Astrocyte (in vitro differentiated cells and primary cell): ENCODE measurements at regions not wholly inside any gene's neighbourhood (a gene's known extent, or its start where the extent isn't known, plus 50 kb on each side); places are given as distances from the start of the nearest gene placed in this dataset.
"Not testable (repeated sequence)": the region's sequence is repeated elsewhere in the genome, so short reads cannot be mapped to it uniquely, and the experiment has no call there.

Experiments used
- DNase-seq: peaks from one replicate; pipeline ENCODE4 v3.0.0-alpha.2; 2010; ENCODE audit warnings: low read depth
- FAIRE-seq: peaks from 2 replicates; lab custom pipeline; 2011; peaks lifted over from hg19 to GRCh38; lab: Jason Lieb, UNC
- H2AFZ ChIP-seq: 2 replicates; pipeline ENCODE4 v1.6.0; 2012; ENCODE audit warnings: low read depth, low read length, inconsistent platforms
- H3K27ac ChIP-seq: 2 replicates; pipeline ENCODE4 v1.5.1; 2011; ENCODE audit warnings: low read depth, low read length, inconsistent platforms
- H3K27me3 ChIP-seq: 2 replicates; pipeline ENCODE4 v1.6.0; 2011; ENCODE audit warnings: low read length, inconsistent platforms; ENCODE audit not compliant: insufficient read depth
- H3K36me3 ChIP-seq: 2 replicates; pipeline ENCODE4 v1.5.1; 2011; ENCODE audit warnings: low read length, inconsistent platforms; ENCODE audit not compliant: insufficient read depth
- H3K4me1 ChIP-seq: 2 replicates; pipeline ENCODE4 v1.5.1; 2011; ENCODE audit warnings: low read length, inconsistent platforms; ENCODE audit not compliant: insufficient read depth
- H3K4me2 ChIP-seq: 2 replicates; pipeline ENCODE4 v1.6.0; 2012; ENCODE audit warnings: low read length, inconsistent platforms
- H3K4me3 ChIP-seq: 2 replicates; pipeline ENCODE4 v1.5.1; 2011; ENCODE audit warnings: low read depth, mild to moderate bottlenecking, low read length, inconsistent platforms; ENCODE audit not compliant: insufficient read depth
- H3K79me2 ChIP-seq: 2 replicates; pipeline ENCODE4 v1.6.0; 2012; ENCODE audit warnings: mild to moderate bottlenecking, low read length, inconsistent platforms; ENCODE audit not compliant: insufficient read depth
- H3K9ac ChIP-seq: 2 replicates; pipeline ENCODE4 v1.6.0; 2012; ENCODE audit warnings: mild to moderate bottlenecking, low read length, inconsistent platforms
- H3K9me3 ChIP-seq: 2 replicates; pipeline ENCODE4 v1.5.1; 2012; ENCODE audit warnings: low read depth, mild to moderate bottlenecking, low read length, inconsistent platforms; ENCODE audit not compliant: insufficient read depth
- H4K20me1 ChIP-seq: 2 replicates; pipeline ENCODE4 v1.6.0; 2012; ENCODE audit warnings: low read length, inconsistent platforms; ENCODE audit not compliant: insufficient read depth
- H3K27ac Mint-ChIP-seq: one replicate; pipeline ENCODE4 v1.8.0; 2021; ENCODE audit warnings: mild to moderate bottlenecking, mixed read lengths; ENCODE audit not compliant: unreplicated experiment
- H3K27me3 Mint-ChIP-seq: one replicate; pipeline ENCODE4 v1.8.0; 2021; ENCODE audit warnings: low read depth, mixed read lengths; ENCODE audit not compliant: unreplicated experiment
- H3K36me3 Mint-ChIP-seq: one replicate; pipeline ENCODE4 v1.8.0; 2021; ENCODE audit warnings: low read depth, mixed read lengths; ENCODE audit not compliant: unreplicated experiment
- H3K4me1 Mint-ChIP-seq: one replicate; pipeline ENCODE4 v1.8.0; 2021; ENCODE audit warnings: low read depth, mixed read lengths; ENCODE audit not compliant: unreplicated experiment
- H3K4me3 Mint-ChIP-seq: one replicate; pipeline ENCODE4 v1.8.0; 2021; ENCODE audit warnings: mild to moderate bottlenecking, moderate library complexity, mixed read lengths; ENCODE audit not compliant: unreplicated experiment
- H3K9me3 Mint-ChIP-seq: one replicate; pipeline ENCODE4 v1.8.0; 2021; ENCODE audit warnings: mild to moderate bottlenecking, mixed read lengths; ENCODE audit not compliant: unreplicated experiment
- CTCF ChIP-seq: IDR thresholded peaks from 2 replicates; pipeline ENCODE4 v1.5.1; 2011; ENCODE audit warnings: low read depth, mild to moderate bottlenecking, inconsistent platforms, low read length, moderate library complexity; ENCODE audit not compliant: insufficient read depth
- EZH2 ChIP-seq: IDR thresholded peaks from 2 replicates; pipeline ENCODE4 v1.6.1; 2012; ENCODE audit warnings: mild to moderate bottlenecking, low read length, inconsistent platforms; ENCODE audit not compliant: insufficient read depth

- H3K4me1 ChIP-seq: no peaks in the 10 kb centered on the region
- no peak overlapping the region for H3K4me3 Mint-ChIP-seq
- peaks cover 3% of the 10 kb centered on the region for H3K4me1 Mint-ChIP-seq
- FAIRE-seq (no peak), DNase-seq (no peak)
- H3K27me3 Mint-ChIP-seq: peaks cover 5% of the 10 kb centered on the region
- H3K36me3 ChIP-seq: no peaks in the 10 kb centered on the region
- no peaks in the 10 kb centered on the region for H3K79me2 ChIP-seq
- H3K4me3 ChIP-seq: no peak overlapping the region
- H2AFZ ChIP-seq: no peak overlapping the region
- TF ChIP-seq CTCF: no peak
- TF ChIP-seq EZH2: no peak
- no peaks in the 10 kb centered on the region for H4K20me1 ChIP-seq
- H3K9me3 ChIP-seq: no peaks in the 10 kb centered on the region
- H3K4me2 ChIP-seq: no peak overlapping the region
- no peak overlapping the region for H3K9ac ChIP-seq
- H3K36me3 Mint-ChIP-seq: no peaks in the 10 kb centered on the region
- H3K27me3 ChIP-seq: no peaks in the 10 kb centered on the region
- H3K9me3 Mint-ChIP-seq: peaks cover 7% of the 10 kb centered on the region
- no peak overlapping the region for H3K27ac Mint-ChIP-seq
- no peak overlapping the region for H3K27ac ChIP-seq
Measured at GRCh38 chr2:8249769-8250168, 432.1 kb upstream of the ID2 start.

- H3K9me3 Mint-ChIP-seq, H3K4me1 Mint-ChIP-seq, H3K4me3 Mint-ChIP-seq, H4K20me1 ChIP-seq, H3K36me3 ChIP-seq, DNase-seq, H3K9ac ChIP-seq, H3K4me3 ChIP-seq, H3K27me3 Mint-ChIP-seq, H3K27me3 ChIP-seq, H3K27ac Mint-ChIP-seq, FAIRE-seq, H3K9me3 ChIP-seq, H3K4me1 ChIP-seq, H3K4me2 ChIP-seq, H2AFZ ChIP-seq, H3K79me2 ChIP-seq, H3K27ac ChIP-seq, H3K36me3 Mint-ChIP-seq: not testable (repeated sequence)
Measured at GRCh38 chr2:8250290-8250689, 431.6 kb upstream of the ID2 start.

GRCh38 chr2:8251291-8251690 lies 430.6 kb upstream of the ID2 start:
- FAIRE-seq: no peak
- no peaks in the 10 kb centered on the region for H3K9me3 ChIP-seq
- H3K79me2 ChIP-seq: no peaks in the 10 kb centered on the region
- H4K20me1 ChIP-seq: no peaks in the 10 kb centered on the region
- H3K4me3 Mint-ChIP-seq: no peak overlapping the region
- H3K9ac ChIP-seq: no peak overlapping the region
- H3K27me3 ChIP-seq: no peaks in the 10 kb centered on the region
- H3K4me2 ChIP-seq: no peak overlapping the region
- peaks cover 5% of the 10 kb centered on the region for H3K27me3 Mint-ChIP-seq
- H3K4me3 ChIP-seq: no peak overlapping the region
- no peak overlapping the region for H2AFZ ChIP-seq
- no peaks in the 10 kb centered on the region for H3K4me1 ChIP-seq
- H3K27ac Mint-ChIP-seq: no peak overlapping the region
- no peaks in the 10 kb centered on the region for H3K36me3 ChIP-seq
- H3K27ac ChIP-seq: no peak overlapping the region
- peaks cover 5% of the 10 kb centered on the region for H3K9me3 Mint-ChIP-seq
- DNase-seq: no peak
- TF ChIP-seq EZH2 (no peak), CTCF (no peak)
- H3K4me1 Mint-ChIP-seq: peaks cover 5% of the 10 kb centered on the region
- no peaks in the 10 kb centered on the region for H3K36me3 Mint-ChIP-seq
